ENCODE measurements at regions not wholly inside any gene's neighbourhood (a gene's known extent, or its start where the extent isn't known, plus 50 kb on each side); places are given as distances from the start of the nearest gene placed in this dataset.

DNA sequence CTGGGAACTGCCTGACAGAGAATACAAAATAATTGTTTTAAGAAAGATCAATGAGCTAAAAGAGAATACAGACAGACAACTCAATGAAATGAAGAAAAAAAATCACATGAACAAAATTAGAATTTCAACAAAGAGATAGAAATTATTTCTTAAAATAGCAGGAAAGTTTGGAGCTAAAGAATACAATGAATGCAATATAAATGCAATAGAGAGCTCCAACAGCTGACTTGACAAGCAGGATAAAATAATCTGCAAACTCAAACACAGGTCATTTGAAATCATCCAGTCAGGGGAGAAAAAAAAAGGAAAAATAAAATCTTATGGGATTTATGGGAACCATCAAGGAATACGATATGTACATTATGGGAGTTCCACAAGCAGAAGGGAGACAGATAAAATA lies 902.7 kb upstream of the ZEB2 start:
- TF ChIP-seq, protein P1, sequence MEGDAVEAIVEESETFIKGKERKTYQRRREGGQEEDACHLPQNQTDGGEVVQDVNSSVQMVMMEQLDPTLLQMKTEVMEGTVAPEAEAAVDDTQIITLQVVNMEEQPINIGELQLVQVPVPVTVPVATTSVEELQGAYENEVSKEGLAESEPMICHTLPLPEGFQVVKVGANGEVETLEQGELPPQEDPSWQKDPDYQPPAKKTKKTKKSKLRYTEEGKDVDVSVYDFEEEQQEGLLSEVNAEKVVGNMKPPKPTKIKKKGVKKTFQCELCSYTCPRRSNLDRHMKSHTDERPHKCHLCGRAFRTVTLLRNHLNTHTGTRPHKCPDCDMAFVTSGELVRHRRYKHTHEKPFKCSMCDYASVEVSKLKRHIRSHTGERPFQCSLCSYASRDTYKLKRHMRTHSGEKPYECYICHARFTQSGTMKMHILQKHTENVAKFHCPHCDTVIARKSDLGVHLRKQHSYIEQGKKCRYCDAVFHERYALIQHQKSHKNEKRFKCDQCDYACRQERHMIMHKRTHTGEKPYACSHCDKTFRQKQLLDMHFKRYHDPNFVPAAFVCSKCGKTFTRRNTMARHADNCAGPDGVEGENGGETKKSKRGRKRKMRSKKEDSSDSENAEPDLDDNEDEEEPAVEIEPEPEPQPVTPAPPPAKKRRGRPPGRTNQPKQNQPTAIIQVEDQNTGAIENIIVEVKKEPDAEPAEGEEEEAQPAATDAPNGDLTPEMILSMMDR (IDR thresholded peaks at IDR 0.05), result no peak
- TF ChIP-seq POLR2A (IDR thresholded peaks at IDR 0.05), result no peak
